GM20000 (cell line): ENCODE measurements at regions not wholly inside any gene's neighbourhood (a gene's known extent, or its start where the extent isn't known, plus 50 kb on each side); places are given as distances from the start of the nearest gene placed in this dataset.
"Not testable (repeated sequence)": the region's sequence is repeated elsewhere in the genome, so short reads cannot be mapped to it uniquely, and the experiment has no call there.

Experiments used
- DNase-seq: peaks from one replicate; pipeline ENCODE4 v3.0.0; 2012; ENCODE audit warnings: low spot score
- TF ChIP-seq, protein P1 (sequence below): IDR thresholded peaks from 2 replicates; pipeline ENCODE4 v1.5.1; 2012; ENCODE audit warnings: mild to moderate bottlenecking, control low read depth; ENCODE audit errors: extremely low read depth, missing control alignments

DNA sequence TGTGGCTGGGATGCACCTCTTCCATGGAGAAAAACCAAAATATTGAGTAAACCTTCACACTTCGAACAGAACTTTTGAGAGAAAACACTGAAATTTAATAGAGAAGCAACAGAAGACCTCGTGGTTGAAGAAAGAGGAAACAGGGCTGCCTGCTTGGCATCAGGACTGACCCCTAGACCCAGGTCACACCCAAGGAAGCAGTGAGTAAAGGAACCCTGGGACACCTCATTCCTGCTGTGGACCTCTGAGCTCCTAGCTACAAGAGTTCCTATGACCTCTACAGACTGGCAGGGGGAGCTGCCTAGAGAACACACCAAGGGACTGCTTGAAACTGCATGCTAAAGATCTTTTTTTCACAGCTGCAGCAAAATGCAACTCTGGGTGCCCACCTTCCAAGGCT, 67.8 kb downstream of the FASLG start:
- DNase-seq, result no peak
- TF ChIP-seq, protein P1, sequence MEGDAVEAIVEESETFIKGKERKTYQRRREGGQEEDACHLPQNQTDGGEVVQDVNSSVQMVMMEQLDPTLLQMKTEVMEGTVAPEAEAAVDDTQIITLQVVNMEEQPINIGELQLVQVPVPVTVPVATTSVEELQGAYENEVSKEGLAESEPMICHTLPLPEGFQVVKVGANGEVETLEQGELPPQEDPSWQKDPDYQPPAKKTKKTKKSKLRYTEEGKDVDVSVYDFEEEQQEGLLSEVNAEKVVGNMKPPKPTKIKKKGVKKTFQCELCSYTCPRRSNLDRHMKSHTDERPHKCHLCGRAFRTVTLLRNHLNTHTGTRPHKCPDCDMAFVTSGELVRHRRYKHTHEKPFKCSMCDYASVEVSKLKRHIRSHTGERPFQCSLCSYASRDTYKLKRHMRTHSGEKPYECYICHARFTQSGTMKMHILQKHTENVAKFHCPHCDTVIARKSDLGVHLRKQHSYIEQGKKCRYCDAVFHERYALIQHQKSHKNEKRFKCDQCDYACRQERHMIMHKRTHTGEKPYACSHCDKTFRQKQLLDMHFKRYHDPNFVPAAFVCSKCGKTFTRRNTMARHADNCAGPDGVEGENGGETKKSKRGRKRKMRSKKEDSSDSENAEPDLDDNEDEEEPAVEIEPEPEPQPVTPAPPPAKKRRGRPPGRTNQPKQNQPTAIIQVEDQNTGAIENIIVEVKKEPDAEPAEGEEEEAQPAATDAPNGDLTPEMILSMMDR, result no peak

DNA sequence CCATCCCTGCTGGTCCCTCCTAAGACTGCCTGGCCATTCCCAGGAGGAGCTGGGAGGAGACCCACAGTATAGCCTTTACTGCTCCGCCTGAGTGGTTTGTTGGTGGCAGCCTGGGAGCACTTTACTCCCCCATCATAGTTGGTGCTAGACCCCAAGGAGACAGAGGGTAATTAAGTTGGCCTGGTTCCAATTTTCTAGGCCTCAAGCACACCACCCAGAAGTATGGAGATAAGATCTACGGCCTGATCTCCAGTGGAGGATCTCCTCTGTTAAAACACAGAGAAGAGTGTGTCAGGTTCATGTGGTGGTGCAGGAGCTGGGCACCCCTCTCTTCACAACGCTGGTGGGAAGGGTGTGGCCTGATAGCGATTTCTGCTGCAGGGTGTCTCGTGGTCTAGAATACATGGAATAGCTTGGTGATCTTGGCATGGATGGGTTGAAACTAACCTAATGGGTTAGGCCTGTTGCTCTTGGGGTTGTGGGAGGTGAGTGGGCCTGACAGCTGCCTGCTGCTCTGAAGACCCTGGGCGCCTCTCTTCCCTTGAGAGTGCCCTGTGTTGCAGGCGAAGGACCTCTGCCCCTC, 68.5 kb downstream of the FASLG start:
- TF ChIP-seq, protein P1, result no peak
- no peak for DNase-seq

DNA sequence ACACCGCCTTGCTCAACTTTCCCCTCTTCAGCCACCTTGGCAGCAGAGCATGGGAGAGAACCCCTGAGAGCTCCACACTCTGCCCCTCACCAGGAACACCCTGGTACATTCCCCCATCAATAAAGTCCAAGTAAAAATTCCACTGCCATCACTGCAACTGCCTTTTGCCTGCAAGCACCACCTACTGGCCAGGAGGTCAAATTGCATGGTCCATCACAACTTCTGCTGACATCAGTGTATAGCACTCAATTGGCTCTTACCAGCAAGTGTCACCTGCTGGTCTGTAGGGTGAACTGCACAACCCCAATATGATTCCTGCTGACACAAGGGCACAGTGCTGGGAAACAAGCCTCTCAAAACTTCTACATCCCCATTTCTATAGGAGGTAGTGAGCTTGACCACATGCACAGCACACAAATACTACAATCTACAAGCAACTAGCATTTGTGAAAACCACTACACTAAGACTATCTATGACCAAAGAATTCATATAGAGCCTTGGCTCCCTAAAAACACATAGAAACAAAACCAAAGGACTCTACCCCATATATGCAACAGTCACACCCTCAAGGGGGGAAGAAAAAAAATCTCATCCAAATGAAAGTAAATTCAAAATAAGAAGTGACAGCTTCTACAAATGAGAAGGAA, 69.2 kb downstream of the FASLG start:
- TF ChIP-seq, protein P1, result peak; percentile 49
- no peak for DNase-seq

DNA sequence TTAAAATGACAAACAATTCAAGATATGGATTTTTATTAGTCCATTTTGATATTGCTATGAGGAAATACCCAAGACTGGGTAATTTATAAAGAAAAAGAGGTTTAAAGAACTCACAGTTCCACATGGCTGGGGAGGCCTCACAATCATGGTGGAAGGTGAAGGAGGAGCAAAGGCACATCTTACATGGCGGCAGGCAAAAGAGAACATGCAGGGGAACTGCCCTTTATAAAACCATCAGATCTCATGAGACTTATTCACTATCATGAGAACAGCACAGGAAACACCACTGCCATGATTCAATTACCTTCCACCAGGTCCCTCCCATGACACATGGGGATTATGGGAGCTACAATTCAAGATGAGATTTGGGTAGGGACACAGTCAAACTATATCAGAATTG, 69.8 kb downstream of the FASLG start:
- DNase-seq, result not testable (repeated sequence)

DNA sequence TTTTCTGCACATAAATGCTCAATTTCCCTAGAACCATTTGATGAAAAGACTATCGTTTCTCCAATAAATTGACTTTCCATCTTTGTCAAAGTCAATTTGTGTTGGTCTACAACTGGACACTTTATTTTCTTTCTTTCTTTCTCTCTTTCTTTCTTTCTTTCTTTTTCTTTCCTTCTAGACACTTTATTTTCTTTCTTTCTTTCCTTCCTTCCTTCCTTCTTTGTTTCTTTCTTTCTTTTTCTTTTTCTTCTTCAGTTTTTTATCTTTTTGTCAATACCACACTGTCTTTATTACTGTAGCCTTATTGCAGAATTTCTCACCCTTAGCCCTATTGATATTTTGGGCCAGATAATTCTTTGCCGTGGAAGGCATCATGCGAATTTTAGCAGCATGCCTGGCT, 73.5 kb downstream of the FASLG start:
- no peak for DNase-seq
- TF ChIP-seq, protein P1, result no peak

DNA sequence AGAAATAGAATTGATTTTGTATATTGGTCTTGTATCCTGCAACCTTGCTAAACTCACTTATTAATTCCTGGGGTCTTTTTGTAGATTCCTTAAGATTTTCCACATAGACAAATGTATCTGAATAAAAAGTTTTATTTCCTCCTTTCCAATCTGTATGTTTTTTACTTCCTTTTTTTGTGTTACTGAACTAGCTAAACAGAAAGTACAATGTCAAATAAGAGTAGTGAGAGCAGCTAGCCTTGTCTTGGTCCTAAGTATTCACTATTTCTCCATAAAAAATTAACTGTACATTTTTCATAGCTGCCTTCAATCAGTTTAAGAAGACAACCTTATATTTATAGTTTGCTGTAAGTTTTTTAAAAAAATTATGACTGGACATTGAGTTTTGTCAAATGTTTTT, 74.9 kb downstream of the FASLG start:
- TF ChIP-seq, protein P1, result no peak
- no peak for DNase-seq

DNA sequence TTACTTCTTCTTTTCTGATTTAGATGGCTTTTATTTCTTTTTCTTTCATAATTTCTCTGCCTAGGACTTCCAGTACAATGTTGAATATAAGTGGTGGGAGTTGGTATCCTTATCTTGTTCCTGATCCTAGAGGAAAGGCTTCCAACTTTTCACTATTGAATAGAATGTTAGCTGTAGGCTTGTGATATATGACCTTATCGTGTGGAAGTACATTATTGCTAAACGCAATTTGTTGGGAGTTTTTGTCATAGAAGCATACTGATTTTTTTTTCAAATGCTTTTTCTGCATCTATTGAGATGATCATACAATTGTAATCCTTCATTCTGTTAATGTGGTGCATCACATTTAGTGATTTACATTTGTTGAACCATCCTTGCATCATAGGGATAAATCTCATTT, 79.5 kb downstream of the FASLG start:
- no peak for DNase-seq
- TF ChIP-seq, protein P1, result no peak
